ENCODE measurements at regions not wholly inside any gene's neighbourhood (a gene's known extent, or its start where the extent isn't known, plus 50 kb on each side); places are given as distances from the start of the nearest gene placed in this dataset.
"Not testable (repeated sequence)": the region's sequence is repeated elsewhere in the genome, so short reads cannot be mapped to it uniquely, and the experiment has no call there.

- no peak for DNase-seq
- no peak overlapping the region for H3K14ac ChIP-seq (ENCODE audit: low read length)
- no peak overlapping the region for H2BK5ac ChIP-seq (ENCODE audit: low read depth, low read length, poor library complexity)
- H3K23ac ChIP-seq (ENCODE audit: low read length): no peak overlapping the region
- H3K36me3 ChIP-seq (ENCODE audit: control insufficient read depth in 1 of 2, insufficient read depth in 2 of 2, low read length in 2 of 2): no peaks in the 10 kb centered on the region
- no peaks in the 10 kb centered on the region for H3K79me2 ChIP-seq (ENCODE audit: control insufficient read depth, insufficient read depth, low read length, poor library complexity)
- no peak overlapping the region for H4K12ac ChIP-seq (ENCODE audit: low read depth, low read length)
- no peak overlapping the region for H4K8ac ChIP-seq (ENCODE audit: low read depth, low read length)
- H2BK120ac ChIP-seq (ENCODE audit: insufficient read depth, low read length, poor library complexity): no peak overlapping the region
- no peak overlapping the region for H3K4me3 ChIP-seq (ENCODE audit: low read depth, low read length)
- H3K9me3 ChIP-seq (ENCODE audit: insufficient read depth, low read depth, low read length): peaks cover 4% of the 10 kb centered on the region
- H3K27me3 ChIP-seq (ENCODE audit: insufficient read depth, low read length): no peaks in the 10 kb centered on the region
- H3K27ac ChIP-seq (ENCODE audit: low read depth, low read length): no peak overlapping the region
- WGBS (ENCODE audit: extremely low coverage, insufficient coverage, insufficient read length): no CpG with 5 or more reads among the region's 1 CpG
- H2AK5ac ChIP-seq (ENCODE audit: low read length): no peak overlapping the region
- no peak overlapping the region for H2BK12ac ChIP-seq (ENCODE audit: low read length)
- no peak overlapping the region for H3K9ac ChIP-seq (ENCODE audit: low read length)
- H3K4me2 ChIP-seq (ENCODE audit: low read length): no peak overlapping the region
- H3K4me1 ChIP-seq (ENCODE audit: control insufficient read depth in 1 of 2, insufficient read depth in 2 of 2, low read length in 2 of 2): no peaks in the 10 kb centered on the region
- no peak overlapping the region for H3K4ac ChIP-seq (ENCODE audit: low read depth, low read length)
- no peaks in the 10 kb centered on the region for H3K79me1 ChIP-seq (ENCODE audit: low read length)
- no peak overlapping the region for H4K91ac ChIP-seq (ENCODE audit: low read depth, low read length)
- H3K18ac ChIP-seq (ENCODE audit: low read length): no peak overlapping the region
- H2AFZ ChIP-seq (ENCODE audit: insufficient read depth, low read length, poor library complexity): no peak overlapping the region
Observed at GRCh38 chr3:20450611-20451010, 264.6 kb upstream of the SGO1 start.

- H3K9ac ChIP-seq (ENCODE audit: low read length): no peak overlapping the region
- DNase-seq: no peak
- no peak overlapping the region for H2BK120ac ChIP-seq (ENCODE audit: insufficient read depth, low read length, poor library complexity)
- H2AK5ac ChIP-seq (ENCODE audit: low read length): no peak overlapping the region
- no peak overlapping the region for H3K4me2 ChIP-seq (ENCODE audit: low read length)
- H2AFZ ChIP-seq (ENCODE audit: insufficient read depth, low read length, poor library complexity): no peak overlapping the region
- no peak overlapping the region for H2BK12ac ChIP-seq (ENCODE audit: low read length)
- H3K79me1 ChIP-seq (ENCODE audit: low read length): no peaks in the 10 kb centered on the region
- no peaks in the 10 kb centered on the region for H3K4me1 ChIP-seq (ENCODE audit: control insufficient read depth in 1 of 2, insufficient read depth in 2 of 2, low read length in 2 of 2)
- H3K18ac ChIP-seq (ENCODE audit: low read length): no peak overlapping the region
- no peak overlapping the region for H2BK5ac ChIP-seq (ENCODE audit: low read depth, low read length, poor library complexity)
- H3K14ac ChIP-seq (ENCODE audit: low read length): no peak overlapping the region
- H4K12ac ChIP-seq (ENCODE audit: low read depth, low read length): no peak overlapping the region
- no peak overlapping the region for H4K91ac ChIP-seq (ENCODE audit: low read depth, low read length)
- WGBS (ENCODE audit: extremely low coverage, insufficient coverage, insufficient read length): no CpG with 5 or more reads among the region's 1 CpG
- H3K27me3 ChIP-seq (ENCODE audit: insufficient read depth, low read length): no peaks in the 10 kb centered on the region
- H3K36me3 ChIP-seq (ENCODE audit: control insufficient read depth in 1 of 2, insufficient read depth in 2 of 2, low read length in 2 of 2): no peaks in the 10 kb centered on the region
- peaks cover 2% of the 10 kb centered on the region for H3K9me3 ChIP-seq (ENCODE audit: insufficient read depth, low read depth, low read length)
- no peak overlapping the region for H4K8ac ChIP-seq (ENCODE audit: low read depth, low read length)
- H3K27ac ChIP-seq (ENCODE audit: low read depth, low read length): no peak overlapping the region
- H3K4ac ChIP-seq (ENCODE audit: low read depth, low read length): no peak overlapping the region
- no peaks in the 10 kb centered on the region for H3K79me2 ChIP-seq (ENCODE audit: control insufficient read depth, insufficient read depth, low read length, poor library complexity)
- no peak overlapping the region for H3K4me3 ChIP-seq (ENCODE audit: low read depth, low read length)
- H3K23ac ChIP-seq (ENCODE audit: low read length): no peak overlapping the region
Observed at GRCh38 chr3:20442846-20443245, 256.8 kb upstream of the SGO1 start.

- not testable (repeated sequence) for H3K27me3 ChIP-seq (ENCODE audit: insufficient read depth, low read length); H3K4me1 ChIP-seq (ENCODE audit: control insufficient read depth in 1 of 2, insufficient read depth in 2 of 2, low read length in 2 of 2); H3K4ac ChIP-seq (ENCODE audit: low read depth, low read length); H3K4me3 ChIP-seq (ENCODE audit: low read depth, low read length); H3K23ac ChIP-seq (ENCODE audit: low read length); H3K4me2 ChIP-seq (ENCODE audit: low read length); H2BK5ac ChIP-seq (ENCODE audit: low read depth, low read length, poor library complexity); H3K36me3 ChIP-seq (ENCODE audit: control insufficient read depth in 1 of 2, insufficient read depth in 2 of 2, low read length in 2 of 2); H2AFZ ChIP-seq (ENCODE audit: insufficient read depth, low read length, poor library complexity); H2AK5ac ChIP-seq (ENCODE audit: low read length); H4K8ac ChIP-seq (ENCODE audit: low read depth, low read length); H2BK120ac ChIP-seq (ENCODE audit: insufficient read depth, low read length, poor library complexity); H3K14ac ChIP-seq (ENCODE audit: low read length); H3K79me1 ChIP-seq (ENCODE audit: low read length); H2BK12ac ChIP-seq (ENCODE audit: low read length); H4K12ac ChIP-seq (ENCODE audit: low read depth, low read length); H3K27ac ChIP-seq (ENCODE audit: low read depth, low read length); H3K9ac ChIP-seq (ENCODE audit: low read length); H3K9me3 ChIP-seq (ENCODE audit: insufficient read depth, low read depth, low read length); H4K91ac ChIP-seq (ENCODE audit: low read depth, low read length); H3K79me2 ChIP-seq (ENCODE audit: control insufficient read depth, insufficient read depth, low read length, poor library complexity); H3K18ac ChIP-seq (ENCODE audit: low read length); DNase-seq
- WGBS (ENCODE audit: extremely low coverage, insufficient coverage, insufficient read length): no CpG with 5 or more reads among the region's 2 CpGs
Observed at GRCh38 chr3:20427268-20427667, 241.3 kb upstream of the SGO1 start.

- Histone ChIP-seq H4K12ac (ENCODE audit: low read depth, low read length) (no peak overlapping the region), H2AFZ (ENCODE audit: insufficient read depth, low read length, poor library complexity) (no peak overlapping the region), H4K8ac (ENCODE audit: low read depth, low read length) (no peak overlapping the region), H3K18ac (ENCODE audit: low read length) (no peak overlapping the region), H4K91ac (ENCODE audit: low read depth, low read length) (no peak overlapping the region), H3K14ac (ENCODE audit: low read length) (no peak overlapping the region), H3K4me2 (ENCODE audit: low read length) (no peak overlapping the region), H3K4me3 (ENCODE audit: low read depth, low read length) (no peak overlapping the region), H3K4me1 (ENCODE audit: control insufficient read depth in 1 of 2, insufficient read depth in 2 of 2, low read length in 2 of 2) (no peaks in the 10 kb centered on the region), H3K23ac (ENCODE audit: low read length) (no peak overlapping the region), H3K9ac (ENCODE audit: low read length) (no peak overlapping the region), H2BK120ac (ENCODE audit: insufficient read depth, low read length, poor library complexity) (no peak overlapping the region), H2AK5ac (ENCODE audit: low read length) (no peak overlapping the region), H3K27me3 (ENCODE audit: insufficient read depth, low read length) (no peaks in the 10 kb centered on the region), H2BK5ac (ENCODE audit: low read depth, low read length, poor library complexity) (no peak overlapping the region), H3K27ac (ENCODE audit: low read depth, low read length) (no peak overlapping the region), H3K79me1 (ENCODE audit: low read length) (no peaks in the 10 kb centered on the region), H2BK12ac (ENCODE audit: low read length) (no peak overlapping the region), H3K9me3 (ENCODE audit: insufficient read depth, low read depth, low read length) (no peaks in the 10 kb centered on the region), H3K79me2 (ENCODE audit: control insufficient read depth, insufficient read depth, low read length, poor library complexity) (no peaks in the 10 kb centered on the region), H3K4ac (ENCODE audit: low read depth, low read length) (no peak overlapping the region), H3K36me3 (ENCODE audit: control insufficient read depth in 1 of 2, insufficient read depth in 2 of 2, low read length in 2 of 2) (no peaks in the 10 kb centered on the region)
- DNase-seq: no peak
- no CpG with 5 or more reads among the region's 1 CpG for WGBS (ENCODE audit: extremely low coverage, insufficient coverage, insufficient read length)
Observed at GRCh38 chr3:20425138-20425537, 239.1 kb upstream of the SGO1 start.

Data from trophoblast cell (in vitro differentiated cells and primary cell).